ENCODE measurements at regions not wholly inside any gene's neighbourhood (a gene's known extent, or its start where the extent isn't known, plus 50 kb on each side); places are given as distances from the start of the nearest gene placed in this dataset.
A peak's percentile ranks its signal among the peaks of the same experiment; 100 is the strongest.

- no peak for DNase-seq (ENCODE audit: low read depth)
These were observed 345.3 kb downstream of the GABRG1 start for GRCh38 chr4:45778514-45778913.

GRCh38 chr4:45776146-45776545 lies 347.7 kb downstream of the GABRG1 start:
- DNase-seq (ENCODE audit: low read depth) = no peak

GRCh38 chr4:45770958-45771357 lies 352.9 kb downstream of the GABRG1 start:
- DNase-seq (ENCODE audit: low read depth) = no peak

- DNase-seq (ENCODE audit: low read depth) = no peak
These were observed 358.3 kb downstream of the GABRG1 start for GRCh38 chr4:45765521-45765920.

- no peak for DNase-seq (ENCODE audit: low read depth)
These were observed 371.9 kb downstream of the GABRG1 start for GRCh38 chr4:45751877-45752530.

GRCh38 chr4:45750721-45751120 lies 373.1 kb downstream of the GABRG1 start:
- DNase-seq (ENCODE audit: low read depth) = no peak

- no peak for DNase-seq (ENCODE audit: low read depth)
These were observed 378.1 kb downstream of the GABRG1 start for GRCh38 chr4:45745741-45746140.

GRCh38 chr4:45741897-45742296 lies 382.0 kb downstream of the GABRG1 start:
- DNase-seq (ENCODE audit: low read depth) = no peak

- no peak for DNase-seq (ENCODE audit: low read depth)
These were observed 391.7 kb downstream of the GABRG1 start for GRCh38 chr4:45732161-45732560.

- no peak for DNase-seq (ENCODE audit: low read depth)
These were observed 407.8 kb downstream of the GABRG1 start for GRCh38 chr4:45716093-45716492.

- no peak for DNase-seq (ENCODE audit: low read depth)
These were observed 409.9 kb downstream of the GABRG1 start for GRCh38 chr4:45713996-45714395.

- DNase-seq (ENCODE audit: low read depth) = no peak
These were observed 422.2 kb downstream of the GABRG1 start for GRCh38 chr4:45701621-45702020.

GRCh38 chr4:45693746-45694145 lies 430.1 kb downstream of the GABRG1 start:
- DNase-seq (ENCODE audit: low read depth) = no peak

- DNase-seq (ENCODE audit: low read depth) = no peak
These were observed 431.6 kb downstream of the GABRG1 start for GRCh38 chr4:45692131-45692735.

- DNase-seq (ENCODE audit: low read depth) = no peak
These were observed 435.5 kb downstream of the GABRG1 start for GRCh38 chr4:45688341-45688740.

GRCh38 chr4:45679411-45679810 lies 444.4 kb downstream of the GABRG1 start:
- DNase-seq (ENCODE audit: low read depth) = no peak

GRCh38 chr4:45668128-45668527 lies 455.7 kb downstream of the GABRG1 start:
- DNase-seq (ENCODE audit: low read depth) = no peak

GRCh38 chr4:45663628-45664081 lies 460.2 kb downstream of the GABRG1 start:
- no peak for DNase-seq (ENCODE audit: low read depth)

GRCh38 chr4:45663003-45663402 lies 460.9 kb downstream of the GABRG1 start:
- peak; percentile 22 for DNase-seq (ENCODE audit: low read depth)

- no peak for DNase-seq (ENCODE audit: low read depth)
These were observed 462.0 kb downstream of the GABRG1 start for GRCh38 chr4:45661893-45662292.

GRCh38 chr4:45650545-45650944 lies 473.3 kb downstream of the GABRG1 start:
- DNase-seq (ENCODE audit: low read depth) = no peak

- no peak for DNase-seq (ENCODE audit: low read depth)
These were observed 475.0 kb downstream of the GABRG1 start for GRCh38 chr4:45648846-45649245.

- DNase-seq (ENCODE audit: low read depth) = no peak
These were observed 476.0 kb downstream of the GABRG1 start for GRCh38 chr4:45647823-45648222.

Measured in fibroblast of the conjunctiva (primary cell).